HL-60 (cell line): ENCODE measurements at regions not wholly inside any gene's neighbourhood (a gene's known extent, or its start where the extent isn't known, plus 50 kb on each side); places are given as distances from the start of the nearest gene placed in this dataset.

Source experiments
- DNase-seq, 2 experiments: peaks; one replicate each; pipeline ENCODE4 v3.0.0-alpha.2; 2010 to 2020; ENCODE audit warnings: low read depth in 1 of 2, low spot score in 1 of 2
- H3K27ac ChIP-seq: fragments of 250-450 bp; sonication (Bioruptor Pico); replicated peaks from 2 replicates; pipeline ENCODE4 v1.5.1; 2020; ENCODE audit warnings: mild to moderate bottlenecking, moderate library complexity
- H3K27me3 ChIP-seq: fragments of 250-450 bp; sonication (Bioruptor Pico); 2 replicates; pipeline ENCODE4 v1.5.1; 2021; ENCODE audit warnings: mild to moderate bottlenecking, moderate library complexity; ENCODE audit not compliant: insufficient read depth, poor library complexity, severe bottlenecking
- H3K4me3 ChIP-seq: replicated peaks from 2 replicates; pipeline ENCODE4 v1.5.1; 2011; ENCODE audit warnings: mild to moderate bottlenecking, control low read depth, low read length; ENCODE audit not compliant: insufficient read depth
- CTCF ChIP-seq: IDR thresholded peaks from one replicate; pipeline ENCODE4 v1.5.1; 2011; ENCODE audit warnings: low read length, control low read depth, inconsistent platforms; ENCODE audit not compliant: insufficient read depth
- GABPA ChIP-seq: IDR thresholded peaks from 2 replicates; pipeline ENCODE4 v1.6.1; 2012; ENCODE audit warnings: low read depth
- POLR2AphosphoS5 ChIP-seq: IDR thresholded peaks from 2 replicates; pipeline ENCODE4 v1.6.1; 2012; ENCODE audit warnings: low read depth
- REST ChIP-seq: IDR thresholded peaks from 2 replicates; pipeline ENCODE4 v1.6.1; 2012; ENCODE audit warnings: low read depth; ENCODE audit not compliant: insufficient replicate concordance
- SPI1 ChIP-seq: IDR thresholded peaks from 2 replicates; pipeline ENCODE4 v1.6.1; 2012; ENCODE audit warnings: low read depth, mild to moderate bottlenecking, borderline replicate concordance

- H3K27ac ChIP-seq = no peak overlapping the region
- TF ChIP-seq SPI1 = no peak
- TF ChIP-seq REST = no peak
- TF ChIP-seq POLR2AphosphoS5 = no peak
- no peak for TF ChIP-seq CTCF
- TF ChIP-seq GABPA = no peak
- H3K27me3 ChIP-seq = no peaks in the 10 kb centered on the region
- no peak overlapping the region for H3K4me3 ChIP-seq
- DNase-seq = no peak
Observed at GRCh38 chr6:140017470-140017869, 643.0 kb upstream of the CITED2 start.

GRCh38 chr6:140012150-140012549, 637.7 kb upstream of the CITED2 start:
- no peak overlapping the region for H3K4me3 ChIP-seq
- no peaks in the 10 kb centered on the region for H3K27me3 ChIP-seq
- TF ChIP-seq SPI1 (peak; percentile 26; the same call in 1 of the 2 replicates), REST (no peak)
- no peak overlapping the region for H3K27ac ChIP-seq
- no peak for DNase-seq

GRCh38 chr6:140011537-140011936, 637.1 kb upstream of the CITED2 start:
- Histone ChIP-seq H3K4me3 (no peak overlapping the region), H3K27ac (no peak overlapping the region), H3K27me3 (no peaks in the 10 kb centered on the region)
- no peak for DNase-seq
- TF ChIP-seq POLR2AphosphoS5 = no peak
- TF ChIP-seq REST = no peak
- TF ChIP-seq SPI1 = no peak
- no peak for TF ChIP-seq GABPA
- no peak for TF ChIP-seq CTCF

GRCh38 chr6:140009286-140009685, 634.8 kb upstream of the CITED2 start:
- no peaks in the 10 kb centered on the region for H3K27me3 ChIP-seq
- H3K4me3 ChIP-seq = no peak overlapping the region
- no peak overlapping the region for H3K27ac ChIP-seq
- DNase-seq = no peak
- TF ChIP-seq POLR2AphosphoS5 = no peak
